Activated naive CD4-positive, alpha-beta T cell (primary cell): ENCODE measurements at regions not wholly inside any gene's neighbourhood (a gene's known extent, or its start where the extent isn't known, plus 50 kb on each side); places are given as distances from the start of the nearest gene placed in this dataset.

Experiments used
- DNase-seq, 4 experiments: peaks; one replicate each; lab custom pipeline; 2025; lab: John Stamatoyannopoulos, UW

GRCh38 chr9:28620011-28620410, 1046.7 kb upstream of the C9orf72 start:
- DNase-seq = no peak

- DNase-seq = no peak
Measured at GRCh38 chr9:28620661-28621060, 1047.4 kb upstream of the C9orf72 start.

GRCh38 chr9:28624771-28625170, 1051.5 kb upstream of the C9orf72 start:
- DNase-seq = no peak

- no peak for DNase-seq
Measured at GRCh38 chr9:28628031-28628430, 1054.8 kb upstream of the C9orf72 start.

- DNase-seq = no peak
Measured at GRCh38 chr9:28648723-28649122, 1075.4 kb upstream of the C9orf72 start.

- DNase-seq = no peak
Measured at GRCh38 chr9:28650327-28650726, 1077.0 kb upstream of the C9orf72 start.

GRCh38 chr9:28651050-28651722, 1077.9 kb upstream of the C9orf72 start:
- no peak for DNase-seq

- no peak for DNase-seq
Measured at GRCh38 chr9:28653216-28653615, 1079.9 kb upstream of the C9orf72 start.

- DNase-seq = no peak
Measured at GRCh38 chr9:28656727-28657126, 1083.4 kb upstream of the C9orf72 start.

- no peak for DNase-seq
Measured at GRCh38 chr9:28661853-28662252, 1088.6 kb upstream of the C9orf72 start.

GRCh38 chr9:28662675-28663074, 1089.4 kb upstream of the C9orf72 start:
- no peak for DNase-seq

GRCh38 chr9:28668158-28668557, 1094.9 kb upstream of the C9orf72 start:
- no peak for DNase-seq

- no peak for DNase-seq
Measured at GRCh38 chr9:28671000-28671399, 1097.7 kb upstream of the C9orf72 start.

GRCh38 chr9:28678097-28678496, 1104.8 kb upstream of the C9orf72 start:
- DNase-seq = no peak

GRCh38 chr9:28688172-28688571, 1114.9 kb upstream of the C9orf72 start:
- DNase-seq = no peak

GRCh38 chr9:28692012-28692411, 1118.7 kb upstream of the C9orf72 start:
- DNase-seq = no peak

- DNase-seq = no peak
Measured at GRCh38 chr9:28696960-28697359, 1123.7 kb upstream of the C9orf72 start.

- no peak for DNase-seq
Measured at GRCh38 chr9:28699632-28700031, 1126.4 kb upstream of the C9orf72 start.

GRCh38 chr9:28707616-28708015, 1134.3 kb upstream of the C9orf72 start:
- DNase-seq = no peak

GRCh38 chr9:28714188-28714587, 1140.9 kb upstream of the C9orf72 start:
- no peak for DNase-seq

- DNase-seq = no peak
Measured at GRCh38 chr9:28718226-28718625, 1144.9 kb upstream of the C9orf72 start.

GRCh38 chr9:28720746-28721145, 1147.5 kb upstream of the C9orf72 start:
- no peak for DNase-seq

- DNase-seq = no peak
Measured at GRCh38 chr9:28730111-28730510, 1156.8 kb upstream of the C9orf72 start.

GRCh38 chr9:28735738-28736342, 1162.6 kb upstream of the C9orf72 start:
- no peak for DNase-seq
